Breast epithelium (tissue), 3 donors: ENCODE measurements at regions not wholly inside any gene's neighbourhood (a gene's known extent, or its start where the extent isn't known, plus 50 kb on each side); places are given as distances from the start of the nearest gene placed in this dataset.

Source experiments
- POLR2A ChIP-seq: fragments of 450-650 bp; IDR thresholded peaks from one replicate; pipeline ENCODE4 v1.6.1; 2016; ENCODE audit warnings: antibody characterized with exemption, mild to moderate bottlenecking, moderate library complexity
- POLR2AphosphoS5 ChIP-seq, 3 donors: sonication (generic); formaldehyde crosslinking; IDR thresholded peaks; one replicate each; pipeline ENCODE4 v1.6.1; 2017; ENCODE audit warnings: antibody characterized with exemption in 3 of 3
- TF ChIP-seq, protein P1 (sequence below), 3 donors: fragments of 450-650 bp; IDR thresholded peaks; one replicate each; pipeline ENCODE4 v1.5.1; 2016 to 2017; ENCODE audit warnings: antibody characterized with exemption in 3 of 3, mild to moderate bottlenecking in 3 of 3, moderate library complexity in 3 of 3

DNA sequence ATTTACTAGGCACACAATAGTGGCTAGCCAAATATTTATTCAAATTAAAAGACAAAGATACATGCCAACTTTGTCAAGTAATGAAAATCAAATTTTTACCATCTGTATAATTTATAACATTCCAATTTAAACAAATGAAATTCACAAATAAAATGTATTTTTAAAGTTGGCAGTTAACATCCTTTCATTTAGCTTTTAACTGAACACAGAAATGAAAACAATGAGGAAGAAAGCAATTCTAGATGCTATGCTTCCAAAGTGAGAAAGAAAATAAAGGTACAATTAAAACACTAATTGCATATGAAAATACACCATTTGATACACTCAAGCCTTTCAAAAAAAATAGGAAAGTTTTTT lies 123.1 kb downstream of the MPP7 start:
- TF ChIP-seq, protein P1, sequence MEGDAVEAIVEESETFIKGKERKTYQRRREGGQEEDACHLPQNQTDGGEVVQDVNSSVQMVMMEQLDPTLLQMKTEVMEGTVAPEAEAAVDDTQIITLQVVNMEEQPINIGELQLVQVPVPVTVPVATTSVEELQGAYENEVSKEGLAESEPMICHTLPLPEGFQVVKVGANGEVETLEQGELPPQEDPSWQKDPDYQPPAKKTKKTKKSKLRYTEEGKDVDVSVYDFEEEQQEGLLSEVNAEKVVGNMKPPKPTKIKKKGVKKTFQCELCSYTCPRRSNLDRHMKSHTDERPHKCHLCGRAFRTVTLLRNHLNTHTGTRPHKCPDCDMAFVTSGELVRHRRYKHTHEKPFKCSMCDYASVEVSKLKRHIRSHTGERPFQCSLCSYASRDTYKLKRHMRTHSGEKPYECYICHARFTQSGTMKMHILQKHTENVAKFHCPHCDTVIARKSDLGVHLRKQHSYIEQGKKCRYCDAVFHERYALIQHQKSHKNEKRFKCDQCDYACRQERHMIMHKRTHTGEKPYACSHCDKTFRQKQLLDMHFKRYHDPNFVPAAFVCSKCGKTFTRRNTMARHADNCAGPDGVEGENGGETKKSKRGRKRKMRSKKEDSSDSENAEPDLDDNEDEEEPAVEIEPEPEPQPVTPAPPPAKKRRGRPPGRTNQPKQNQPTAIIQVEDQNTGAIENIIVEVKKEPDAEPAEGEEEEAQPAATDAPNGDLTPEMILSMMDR (IDR thresholded peaks at IDR 0.05): no peak
- no peak for TF ChIP-seq POLR2AphosphoS5 (IDR thresholded peaks at IDR 0.05)
- no peak for TF ChIP-seq POLR2A
